GM08714 (cell line): ENCODE measurements at regions not wholly inside any gene's neighbourhood (a gene's known extent, or its start where the extent isn't known, plus 50 kb on each side); places are given as distances from the start of the nearest gene placed in this dataset.
A peak's percentile ranks its signal among the peaks of the same experiment; 100 is the strongest.

Experiments
- H3K4me3 ChIP-seq: fragments of 200-500 bp; sonication (Bioruptor generic); 2 replicates; pipeline ENCODE4 v1.5.1; 2014; ENCODE audit warnings: mild to moderate bottlenecking, low read length, inconsistent platforms
- ZNF274 ChIP-seq: IDR thresholded peaks from 2 replicates; pipeline ENCODE4 v1.6.1; 2012; ENCODE audit warnings: mild to moderate bottlenecking, low read depth, low read length

- no peak for TF ChIP-seq ZNF274
- H3K4me3 ChIP-seq = no peak overlapping the region
These were observed 102.1 kb upstream of the NUDT4 start for GRCh38 chr12:93275589-93275988.

- no peak overlapping the region for H3K4me3 ChIP-seq
- TF ChIP-seq ZNF274 = no peak
These were observed 97.9 kb upstream of the NUDT4 start for GRCh38 chr12:93279565-93280412.

- no peak for TF ChIP-seq ZNF274
These were observed 90.6 kb upstream of the NUDT4 start for GRCh38 chr12:93287149-93287548.

GRCh38 chr12:93288626-93289025, 89.1 kb upstream of the NUDT4 start:
- no peak for TF ChIP-seq ZNF274
- H3K4me3 ChIP-seq = no peak overlapping the region

More at GRCh38 chr12:93287149-93287548, 90.6 kb upstream of the NUDT4 start:
- H3K4me3 ChIP-seq = no peak overlapping the region

- H3K4me3 ChIP-seq = no peak overlapping the region
- no peak for TF ChIP-seq ZNF274
These were observed 87.3 kb upstream of the NUDT4 start for GRCh38 chr12:93290391-93290790.

GRCh38 chr12:93292213-93292612, 85.5 kb upstream of the NUDT4 start:
- H3K4me3 ChIP-seq = no peak overlapping the region
- no peak for TF ChIP-seq ZNF274

- no peak for TF ChIP-seq ZNF274
- no peak overlapping the region for H3K4me3 ChIP-seq
These were observed 84.8 kb upstream of the NUDT4 start for GRCh38 chr12:93292731-93293566.

GRCh38 chr12:93297032-93297431, 80.7 kb upstream of the NUDT4 start:
- no peak for TF ChIP-seq ZNF274
- H3K4me3 ChIP-seq = peak overlapping the region; percentile 10; the same call in 1 of the 2 replicates

- no peak for TF ChIP-seq ZNF274
- peak overlapping the region; percentile 10; the same call in 1 of the 2 replicates for H3K4me3 ChIP-seq
These were observed 80.2 kb upstream of the NUDT4 start for GRCh38 chr12:93297536-93297935.

GRCh38 chr12:93299262-93299846, 78.4 kb upstream of the NUDT4 start:
- H3K4me3 ChIP-seq = no peak overlapping the region
- no peak for TF ChIP-seq ZNF274

- no peak for TF ChIP-seq ZNF274
- no peak overlapping the region for H3K4me3 ChIP-seq
These were observed 77.1 kb upstream of the NUDT4 start for GRCh38 chr12:93300611-93301021.

GRCh38 chr12:93302331-93303229, 75.1 kb upstream of the NUDT4 start:
- no peak overlapping the region for H3K4me3 ChIP-seq
- TF ChIP-seq ZNF274 = no peak

GRCh38 chr12:93306636-93307035, 71.1 kb upstream of the NUDT4 start:
- no peak overlapping the region for H3K4me3 ChIP-seq
- TF ChIP-seq ZNF274 = no peak
